ENCODE measurements at regions not wholly inside any gene's neighbourhood (a gene's known extent, or its start where the extent isn't known, plus 50 kb on each side); places are given as distances from the start of the nearest gene placed in this dataset.
"Not testable (repeated sequence)": the region's sequence is repeated elsewhere in the genome, so short reads cannot be mapped to it uniquely, and the experiment has no call there.

DNA sequence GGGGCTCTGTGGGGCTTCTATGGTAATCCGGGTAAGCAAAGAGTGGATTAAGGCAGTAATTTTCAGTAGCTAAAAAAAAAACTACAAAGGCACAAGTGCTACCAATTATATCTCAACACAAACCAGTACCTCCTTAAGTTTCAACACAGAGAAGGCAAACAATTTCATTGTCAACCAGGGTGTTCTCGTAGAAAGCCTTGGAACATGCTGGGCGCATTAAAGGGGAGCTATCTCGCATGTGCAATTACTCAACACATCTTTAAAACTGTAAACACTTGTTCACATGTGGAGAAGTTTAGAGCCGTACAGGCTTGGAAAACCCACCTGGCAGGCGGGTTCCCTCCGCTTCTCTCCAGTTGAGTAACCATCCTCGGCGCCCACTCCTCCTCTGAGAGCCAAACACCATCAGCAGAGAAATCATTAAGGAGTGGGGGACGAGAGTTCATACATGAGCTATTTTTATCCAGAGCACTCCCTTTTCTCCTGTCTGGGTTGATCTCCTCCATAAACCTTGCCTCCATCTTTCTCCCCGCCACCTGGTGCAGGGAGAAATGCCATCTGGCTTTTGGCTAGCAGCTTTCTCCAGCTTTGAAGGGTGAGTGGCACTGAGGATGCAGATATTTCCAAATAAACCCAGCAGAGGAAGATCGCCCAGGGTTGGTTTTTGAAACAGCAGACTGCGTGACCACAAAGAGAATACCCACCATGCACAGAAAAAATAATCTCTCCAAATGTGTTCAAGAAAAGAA lies 287.1 kb downstream of the WDR11 start:
- no peak for DNase-seq

GRCh38 chr10:121138918-121139317 lies 287.8 kb downstream of the WDR11 start:
- DNase-seq, result no peak

DNA sequence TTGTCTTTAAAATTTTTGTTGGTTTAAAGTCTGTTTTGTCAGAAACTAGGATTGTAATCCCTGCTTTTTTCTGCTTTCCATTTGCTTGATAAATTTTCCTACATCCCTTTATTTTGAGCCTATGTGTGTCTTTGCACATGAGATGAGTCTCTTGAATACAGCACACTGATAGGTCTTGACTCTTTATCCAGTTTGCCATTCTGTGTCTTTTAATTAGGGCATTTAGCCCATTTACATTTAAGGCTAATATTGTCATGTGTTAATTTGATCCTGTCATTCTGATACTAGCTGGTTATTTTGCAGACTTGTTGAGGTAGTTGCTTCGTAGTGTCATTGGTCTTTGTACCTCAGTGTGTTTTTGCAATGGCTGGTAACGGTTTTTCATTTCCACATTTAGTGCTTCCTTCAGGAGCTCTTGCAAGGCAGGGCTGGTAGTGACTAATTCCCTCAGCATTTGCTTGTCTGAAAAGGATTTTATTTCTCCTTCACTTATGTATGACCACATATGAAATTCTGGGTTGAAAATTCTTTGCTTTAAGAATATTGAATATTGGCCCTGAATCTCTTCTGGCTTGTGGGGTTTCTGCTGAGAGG lies 294.7 kb downstream of the WDR11 start:
- DNase-seq, result not testable (repeated sequence)

- no peak for DNase-seq
Measured at GRCh38 chr10:121148921-121149320, 297.8 kb downstream of the WDR11 start.

GRCh38 chr10:121152033-121152432 lies 300.9 kb downstream of the WDR11 start:
- no peak for DNase-seq

DNA sequence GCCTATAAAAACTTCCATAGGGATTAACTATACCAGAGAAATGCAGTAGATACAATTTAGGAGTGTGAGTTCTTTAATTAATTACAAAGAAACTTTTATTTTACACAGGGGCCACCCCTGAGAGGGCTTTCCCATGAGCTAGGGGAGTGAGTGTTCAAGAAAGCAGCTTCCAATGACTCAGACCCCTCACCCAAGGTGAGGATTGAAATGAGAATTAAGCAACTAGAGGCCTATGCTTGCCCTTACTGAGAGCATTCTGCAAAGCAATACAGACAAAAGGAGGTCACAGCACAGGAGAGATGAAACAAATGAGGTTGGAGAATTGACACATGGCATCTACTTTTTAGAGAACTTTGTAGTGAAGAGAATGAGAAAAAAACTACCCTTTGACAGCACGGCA lies 301.8 kb downstream of the WDR11 start:
- no peak for DNase-seq

DNA sequence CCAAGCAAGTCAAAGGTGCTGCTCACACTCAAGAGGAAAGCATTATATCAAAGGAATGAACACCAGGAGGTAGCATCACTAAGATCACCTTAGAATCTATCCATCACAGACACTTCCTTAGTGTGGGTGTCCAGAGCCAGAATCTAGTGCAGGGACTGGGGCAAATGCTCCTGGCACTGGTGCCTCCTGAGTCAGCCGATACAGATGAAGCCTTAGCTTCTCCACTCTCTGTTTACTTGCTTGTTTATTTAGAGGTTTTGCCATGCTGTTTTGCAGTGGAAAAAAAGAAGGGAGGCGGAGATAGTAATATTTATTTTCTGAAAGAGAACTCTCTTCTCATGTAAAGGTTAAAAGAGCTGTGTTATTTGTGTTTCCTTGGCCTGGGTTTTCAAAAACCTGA lies 303.1 kb downstream of the WDR11 start:
- no peak for DNase-seq

DNA sequence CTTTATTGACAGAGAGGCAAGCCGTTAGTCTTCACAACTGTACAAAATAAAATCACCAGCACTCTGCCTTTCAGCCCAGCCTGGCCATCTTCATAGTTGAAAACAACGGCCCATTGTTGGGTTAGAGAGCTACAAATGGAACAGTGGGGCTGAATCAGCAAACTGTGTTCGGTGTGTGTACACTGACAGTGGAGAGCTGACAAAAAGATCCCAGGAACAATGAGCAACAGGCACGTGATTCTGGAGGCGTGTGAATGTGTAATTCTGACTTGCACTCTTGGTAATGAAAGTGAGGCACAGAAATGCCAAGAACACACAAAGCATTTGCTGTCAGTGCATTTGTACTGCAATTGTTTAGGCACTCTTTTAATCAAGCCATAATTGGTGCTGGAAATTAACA lies 303.7 kb downstream of the WDR11 start:
- no peak for DNase-seq

GRCh38 chr10:121155742-121156474 lies 304.7 kb downstream of the WDR11 start:
- DNase-seq, result no peak

GRCh38 chr10:121157998-121158397 lies 306.8 kb downstream of the WDR11 start:
- peak; percentile 46 for DNase-seq

DNA sequence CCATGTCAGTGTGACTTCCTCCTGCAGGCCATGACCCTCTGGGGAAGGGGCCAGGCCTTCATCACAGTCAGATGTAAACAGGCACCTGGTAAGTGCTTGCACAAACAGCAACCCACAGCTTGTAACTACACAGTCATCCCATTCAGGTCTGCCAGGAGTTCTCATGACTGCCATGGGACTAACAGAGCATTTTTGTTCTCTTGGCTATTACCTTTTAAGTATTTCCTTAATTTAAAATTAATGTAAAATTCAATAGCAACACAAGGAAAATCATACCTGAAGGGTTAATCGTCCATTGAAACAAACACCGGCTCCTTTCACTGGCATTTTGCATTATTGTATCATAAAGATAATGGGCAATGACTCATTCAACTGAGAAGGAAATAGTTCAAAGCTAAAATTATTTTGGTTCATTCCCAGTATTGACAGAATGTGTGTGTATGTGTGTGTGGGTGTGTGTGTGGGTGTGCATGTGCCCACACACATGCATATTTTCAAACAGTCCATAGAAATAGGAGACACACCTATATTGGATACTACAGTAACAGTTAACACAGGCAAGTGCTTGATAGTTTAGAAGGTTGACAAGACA lies 307.9 kb downstream of the WDR11 start:
- no peak for DNase-seq

- DNase-seq, result no peak
Measured at GRCh38 chr10:121159670-121160069, 308.5 kb downstream of the WDR11 start.

DNA sequence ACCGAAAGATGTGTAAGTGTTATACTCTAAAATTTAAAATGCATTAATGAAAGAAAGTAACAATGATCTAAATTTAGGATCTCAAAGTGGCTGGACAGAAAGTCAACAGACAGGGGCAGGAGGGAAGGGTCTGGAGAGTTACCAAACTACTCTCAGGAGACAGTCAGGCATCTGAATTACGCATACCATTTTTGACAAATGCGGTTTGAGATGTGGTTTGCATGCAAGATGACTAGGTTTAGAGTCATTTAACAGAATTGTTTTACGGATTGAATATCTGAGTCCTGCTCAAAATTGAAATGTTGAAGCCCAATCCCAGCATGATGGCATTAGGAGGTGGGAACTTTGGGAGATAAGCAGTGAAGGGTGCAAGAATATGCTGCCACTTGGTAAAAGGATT lies 314.1 kb downstream of the WDR11 start:
- DNase-seq, result no peak

DNA sequence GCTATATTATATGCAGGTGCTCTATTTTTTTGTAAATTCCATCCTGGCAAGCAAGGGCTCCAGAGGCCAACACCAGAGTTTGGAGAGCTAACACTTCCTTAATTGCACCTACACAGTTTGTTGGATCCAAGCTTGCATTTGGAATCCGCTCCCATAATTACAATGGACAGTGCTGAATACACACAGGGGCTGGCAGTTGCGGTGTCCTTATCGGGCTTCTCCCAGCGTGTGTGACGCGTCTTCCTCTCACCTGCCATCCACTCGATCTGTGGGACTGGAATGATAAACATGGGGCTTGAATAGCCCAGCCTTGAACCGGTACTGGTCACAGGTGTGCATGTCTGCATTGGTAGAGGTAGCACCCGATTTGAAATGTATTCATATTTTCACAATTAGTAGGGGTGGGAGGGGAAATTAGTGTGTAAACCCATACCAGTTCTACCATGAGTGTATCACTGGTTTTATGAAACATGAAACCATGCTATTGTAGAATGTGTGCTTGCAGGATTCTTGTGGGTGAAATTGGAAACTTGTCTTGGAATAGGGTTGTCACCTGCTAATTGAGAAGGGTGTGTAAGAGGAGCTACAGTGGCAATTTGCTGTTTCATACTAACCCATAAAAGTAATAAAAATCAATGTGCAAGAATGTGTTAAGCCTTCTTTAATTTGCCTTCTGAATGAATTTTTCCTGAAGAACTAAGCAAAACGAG lies 316.5 kb downstream of the WDR11 start:
- no peak for DNase-seq

GRCh38 chr10:121168545-121169216 lies 317.5 kb downstream of the WDR11 start:
- peak; percentile 18 for DNase-seq

DNA sequence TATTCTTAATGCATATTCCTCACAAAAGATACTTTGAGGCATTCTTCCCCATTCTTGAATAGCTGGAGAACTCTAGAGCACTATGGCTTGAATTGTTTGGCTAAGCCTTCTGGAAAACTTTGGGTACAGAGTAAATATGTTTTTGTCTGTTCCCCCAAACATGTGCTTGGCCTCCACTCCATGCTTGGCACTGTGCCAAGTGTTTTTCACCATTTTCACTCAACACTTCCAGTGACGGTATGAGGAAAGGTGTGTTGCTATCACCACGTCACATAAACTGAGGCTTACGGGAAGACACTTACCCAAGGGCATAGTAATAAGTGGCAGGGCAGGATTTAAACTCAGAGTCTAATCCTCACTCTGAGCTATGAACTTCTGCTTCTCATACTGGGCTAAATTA lies 318.2 kb downstream of the WDR11 start:
- DNase-seq, result no peak

- peak; percentile 20 for DNase-seq
Measured at GRCh38 chr10:121171825-121172787, 320.9 kb downstream of the WDR11 start.

GRCh38 chr10:121179006-121179405 lies 327.8 kb downstream of the WDR11 start:
- no peak for DNase-seq

- no peak for DNase-seq
Measured at GRCh38 chr10:121182219-121182618, 331.1 kb downstream of the WDR11 start.

- no peak for DNase-seq
Measured at GRCh38 chr10:121183236-121183635, 332.1 kb downstream of the WDR11 start.

DNA sequence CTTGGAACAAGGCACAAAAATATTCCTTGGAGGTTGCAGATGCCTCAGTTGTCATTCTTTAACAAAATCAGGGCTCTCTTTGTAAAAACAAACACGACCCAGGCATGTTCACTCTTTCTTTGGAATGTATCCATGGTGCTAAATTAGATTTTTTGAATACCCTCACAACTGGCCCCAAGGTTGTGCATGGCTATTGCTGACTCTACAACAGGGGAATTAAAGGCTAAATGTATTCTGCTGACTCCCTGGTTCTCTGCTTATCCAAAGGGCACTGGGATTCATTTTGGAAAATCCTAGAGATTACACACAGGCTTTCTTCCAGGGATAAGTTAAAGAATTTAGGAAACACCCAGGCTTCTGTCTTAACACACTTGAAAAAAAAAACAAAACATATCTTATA lies 332.5 kb downstream of the WDR11 start:
- DNase-seq, result no peak
